Activated T-cell treated with anti-CD3 and anti-CD28 coated beads, Interleukin-2, amount 50 U/mL, for 72 hours (primary cell): ENCODE measurements at regions not wholly inside any gene's neighbourhood (a gene's known extent, or its start where the extent isn't known, plus 50 kb on each side); places are given as distances from the start of the nearest gene placed in this dataset.

Experiments used
- ATAC-seq, 2 donors: fragments of 150-1000 bp; cut with Tn5 transposase; replicated peaks in 1 of 2; 2 replicates each; pipeline ENCODE4 v1.10.0; 2021; ENCODE audit warnings: moderate library complexity in 2 of 2, mild to moderate bottlenecking in 1 of 2
- DNase-seq, 2 donors: peaks; one replicate each; pipeline ENCODE4 v3.0.0; 2021 to 2022; ENCODE audit warnings: mixed read lengths in 1 of 2
- H3K27ac Mint-ChIP-seq: one replicate; pipeline ENCODE4 v1.8.0; 2022; ENCODE audit warnings: mild to moderate bottlenecking, moderate library complexity, mixed read lengths
- H3K27me3 Mint-ChIP-seq: one replicate; pipeline ENCODE4 v1.8.0; 2022; ENCODE audit warnings: low read depth, mixed read lengths
- H3K36me3 Mint-ChIP-seq, 2 donors: one replicate each; pipeline ENCODE4 v1.8.0; 2022; ENCODE audit warnings: mixed read lengths in 2 of 2, mild to moderate bottlenecking in 1 of 2; ENCODE audit not compliant: insufficient read depth in 2 of 2
- H3K4me1 Mint-ChIP-seq: one replicate; pipeline ENCODE4 v1.8.0; 2022; ENCODE audit warnings: low read depth, mixed read lengths
- H3K4me3 Mint-ChIP-seq, 2 donors: one replicate each; pipeline ENCODE4 v1.8.0; 2022; ENCODE audit warnings: mild to moderate bottlenecking in 2 of 2, mixed read lengths in 2 of 2, moderate library complexity in 2 of 2
- H3K9me3 Mint-ChIP-seq, 2 donors: one replicate each; pipeline ENCODE4 v1.8.0; 2022; ENCODE audit warnings: mixed read lengths in 2 of 2

DNA sequence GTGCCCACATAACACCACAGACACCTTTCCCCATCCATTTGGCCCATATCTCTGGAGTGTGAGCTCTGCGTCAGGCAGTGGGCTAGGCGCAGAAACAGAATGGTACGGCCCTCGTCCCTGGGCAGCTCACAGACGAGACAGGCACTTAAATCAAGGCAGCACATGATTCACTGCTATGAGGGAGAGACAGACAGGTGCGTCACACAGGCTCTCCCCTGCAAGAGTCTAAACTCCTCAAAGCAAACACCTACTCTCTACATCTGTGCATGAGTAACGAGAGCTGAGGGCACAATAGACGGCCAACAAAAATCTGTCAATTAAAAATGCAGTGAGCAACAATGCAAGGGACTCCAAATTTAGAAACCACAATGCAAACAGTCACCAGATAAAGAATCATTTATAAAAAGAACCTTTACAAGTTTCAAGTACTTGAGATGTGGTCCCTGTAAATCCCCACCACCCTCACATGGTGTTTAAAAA lies 348.9 kb downstream of the UQCRFS1 start:
- ATAC-seq (no peak), DNase-seq (no peak)
- Mint-ChIP-seq H3K4me3 (no peak overlapping the region), H3K36me3 (no peaks in the 10 kb centered on the region), H3K27ac (no peak overlapping the region), H3K27me3 (no peaks in the 10 kb centered on the region), H3K4me1 (no peaks in the 10 kb centered on the region), H3K9me3 (peaks cover 0 to 1% of the 10 kb centered on the region in 2 donors)

DNA sequence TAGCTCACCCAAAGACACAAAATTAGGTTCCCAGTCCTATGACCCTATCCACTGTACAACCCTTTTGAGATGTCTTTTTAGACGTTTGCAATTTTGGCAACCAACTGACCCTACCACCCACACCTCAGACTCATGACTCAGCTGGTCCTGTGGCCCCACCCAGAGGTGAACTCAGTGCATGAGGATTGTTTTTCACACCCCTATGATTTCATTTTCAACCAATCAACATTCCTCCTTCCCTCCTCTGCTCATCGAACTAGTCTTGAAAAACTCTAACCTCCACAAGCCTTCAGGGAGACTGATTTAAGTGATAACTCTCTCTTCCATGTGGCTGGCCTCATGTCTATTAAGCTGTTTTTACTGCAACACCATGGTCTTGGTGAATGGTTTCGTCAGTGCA lies 350.7 kb downstream of the UQCRFS1 start:
- ATAC-seq = no peak
- no peaks in the 10 kb centered on the region for H3K36me3 Mint-ChIP-seq
- no peaks in the 10 kb centered on the region for H3K9me3 Mint-ChIP-seq
- H3K4me3 Mint-ChIP-seq = no peak overlapping the region
- no peak overlapping the region for H3K27ac Mint-ChIP-seq
- H3K27me3 Mint-ChIP-seq = no peaks in the 10 kb centered on the region
- H3K4me1 Mint-ChIP-seq = no peaks in the 10 kb centered on the region
- DNase-seq = no peak

DNA sequence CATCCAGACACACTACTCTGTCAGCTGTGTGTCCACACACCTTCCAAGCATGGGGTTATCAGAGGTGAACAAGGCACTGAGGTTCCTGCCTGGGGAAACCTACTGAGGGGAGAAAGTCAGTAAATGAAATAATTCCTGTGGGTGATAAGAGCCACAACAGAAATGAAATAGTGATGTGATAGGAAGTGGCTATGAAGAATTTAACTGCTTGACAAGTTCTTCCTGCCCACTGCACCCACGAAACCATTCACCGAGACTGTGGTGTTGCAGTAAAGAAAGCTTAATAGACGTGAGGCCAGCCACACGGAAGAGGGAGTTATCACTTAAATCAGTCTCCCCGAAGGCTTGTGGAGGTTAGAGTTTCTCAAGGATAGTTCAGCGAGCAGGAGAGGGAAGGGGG lies 353.1 kb downstream of the UQCRFS1 start:
- Mint-ChIP-seq H3K9me3 (no peaks in the 10 kb centered on the region), H3K27me3 (no peaks in the 10 kb centered on the region), H3K4me3 (no peak overlapping the region), H3K27ac (no peak overlapping the region), H3K36me3 (peaks cover 0 to 1% of the 10 kb centered on the region in 2 donors), H3K4me1 (no peaks in the 10 kb centered on the region)
- no peak for DNase-seq
- ATAC-seq = no peak

DNA sequence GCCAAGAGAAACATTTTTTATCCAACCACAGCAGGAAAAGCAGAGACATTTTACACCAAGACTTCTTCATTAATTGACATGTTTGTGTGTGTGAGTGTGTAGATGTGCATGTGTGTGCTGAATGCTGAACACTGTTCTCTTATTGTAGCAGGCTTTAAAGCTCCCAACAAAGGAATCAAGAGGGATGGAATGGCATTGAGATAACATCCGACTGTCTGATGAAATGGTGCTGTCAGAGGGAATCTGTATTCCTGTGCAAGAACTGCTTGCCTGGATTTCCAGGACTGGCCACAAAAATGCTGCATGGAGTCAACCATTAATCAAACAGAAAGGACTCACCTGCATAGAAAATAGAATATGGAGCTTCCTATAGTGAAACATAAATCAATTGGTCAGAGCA lies 354.0 kb downstream of the UQCRFS1 start:
- Mint-ChIP-seq H3K27me3 (no peaks in the 10 kb centered on the region), H3K9me3 (peaks cover 0 to 4% of the 10 kb centered on the region in 2 donors), H3K4me1 (no peaks in the 10 kb centered on the region)

DNA sequence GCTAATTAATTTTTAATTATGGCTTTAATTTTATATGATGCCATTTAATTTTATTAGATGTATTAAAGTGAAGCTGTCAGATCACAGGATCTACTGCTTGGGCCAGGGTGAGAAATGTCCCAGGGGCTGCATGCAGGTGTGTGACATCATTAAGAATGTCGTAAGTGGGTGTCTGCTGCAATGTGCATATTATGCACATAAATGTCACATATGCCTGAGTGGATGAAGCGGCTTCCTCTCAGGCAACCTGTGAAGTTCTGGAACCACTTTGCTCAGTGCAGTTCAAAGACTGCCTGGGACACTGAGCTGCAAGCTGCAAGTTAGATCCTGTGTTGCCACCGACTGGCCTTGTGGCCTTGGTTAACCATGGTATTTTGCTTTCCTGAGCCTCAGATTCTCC lies 355.0 kb downstream of the UQCRFS1 start:
- Mint-ChIP-seq H3K36me3 (peaks cover 0 to 1% of the 10 kb centered on the region in 2 donors), H3K4me3 (no peak overlapping the region), H3K9me3 (peaks cover 0 to 6% of the 10 kb centered on the region in 2 donors), H3K4me1 (no peaks in the 10 kb centered on the region), H3K27me3 (no peaks in the 10 kb centered on the region), H3K27ac (no peak overlapping the region)
- no peak for DNase-seq
- no peak for ATAC-seq

More for the DNA sequence above, 354.0 kb downstream of the UQCRFS1 start:
- Mint-ChIP-seq H3K36me3 (peaks cover 0 to 1% of the 10 kb centered on the region in 2 donors), H3K4me3 (no peak overlapping the region), H3K27ac (no peak overlapping the region)
- no peak for ATAC-seq
- DNase-seq = no peak

DNA sequence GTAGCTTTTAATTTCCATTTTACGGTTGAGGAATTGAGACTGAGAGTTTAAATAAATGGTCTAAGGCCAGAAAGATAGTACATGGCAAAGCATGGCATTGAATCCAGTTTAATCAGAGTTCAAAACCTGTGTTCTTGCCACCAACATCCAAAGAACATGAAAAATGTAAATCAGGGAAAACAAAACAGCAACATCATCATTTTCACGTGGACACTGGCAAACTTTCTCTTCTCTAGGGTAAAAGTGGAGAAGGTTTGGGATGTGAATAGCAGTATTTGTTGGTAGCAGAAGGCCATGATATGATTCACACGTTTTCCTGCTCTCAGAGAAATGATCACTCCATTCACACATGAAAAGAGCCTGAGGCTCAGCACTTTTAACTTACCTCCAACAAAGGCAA lies 357.7 kb downstream of the UQCRFS1 start:
- no peak for ATAC-seq
- DNase-seq = no peak
- H3K27ac Mint-ChIP-seq = no peak overlapping the region
- H3K4me1 Mint-ChIP-seq = no peaks in the 10 kb centered on the region
- H3K4me3 Mint-ChIP-seq = no peak overlapping the region
- peaks cover 0 to 1% of the 10 kb centered on the region in 2 donors for H3K36me3 Mint-ChIP-seq
- H3K9me3 Mint-ChIP-seq = peaks cover 0 to 6% of the 10 kb centered on the region in 2 donors
- H3K27me3 Mint-ChIP-seq = no peaks in the 10 kb centered on the region

DNA sequence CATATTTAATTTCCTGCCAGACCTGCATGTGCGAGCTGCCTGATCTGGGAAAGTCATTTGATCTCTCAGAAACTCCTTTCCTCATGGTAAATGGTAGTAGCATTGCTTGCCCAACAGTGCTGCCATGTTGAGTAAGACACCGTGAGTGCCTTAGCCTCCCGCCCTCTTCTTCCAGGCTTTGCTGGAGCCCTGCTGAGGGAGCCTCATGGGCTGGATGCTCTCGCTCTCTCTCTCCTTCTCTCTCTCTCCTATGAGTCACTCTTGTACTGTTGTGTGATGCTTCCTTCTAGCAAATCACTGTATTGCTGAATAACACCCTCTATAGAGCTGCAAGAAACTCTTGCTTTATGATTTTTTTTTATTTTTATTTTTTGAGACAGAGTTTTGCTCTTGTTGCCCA lies 365.5 kb downstream of the UQCRFS1 start:
- H3K27me3 Mint-ChIP-seq = no peaks in the 10 kb centered on the region
- no peak overlapping the region for H3K27ac Mint-ChIP-seq
- no peak overlapping the region for H3K4me3 Mint-ChIP-seq
- H3K4me1 Mint-ChIP-seq = no peaks in the 10 kb centered on the region
- no peak for DNase-seq
- no peak for ATAC-seq
- H3K9me3 Mint-ChIP-seq = peaks cover 0 to 1% of the 10 kb centered on the region in 2 donors
- H3K36me3 Mint-ChIP-seq = no peaks in the 10 kb centered on the region

DNA sequence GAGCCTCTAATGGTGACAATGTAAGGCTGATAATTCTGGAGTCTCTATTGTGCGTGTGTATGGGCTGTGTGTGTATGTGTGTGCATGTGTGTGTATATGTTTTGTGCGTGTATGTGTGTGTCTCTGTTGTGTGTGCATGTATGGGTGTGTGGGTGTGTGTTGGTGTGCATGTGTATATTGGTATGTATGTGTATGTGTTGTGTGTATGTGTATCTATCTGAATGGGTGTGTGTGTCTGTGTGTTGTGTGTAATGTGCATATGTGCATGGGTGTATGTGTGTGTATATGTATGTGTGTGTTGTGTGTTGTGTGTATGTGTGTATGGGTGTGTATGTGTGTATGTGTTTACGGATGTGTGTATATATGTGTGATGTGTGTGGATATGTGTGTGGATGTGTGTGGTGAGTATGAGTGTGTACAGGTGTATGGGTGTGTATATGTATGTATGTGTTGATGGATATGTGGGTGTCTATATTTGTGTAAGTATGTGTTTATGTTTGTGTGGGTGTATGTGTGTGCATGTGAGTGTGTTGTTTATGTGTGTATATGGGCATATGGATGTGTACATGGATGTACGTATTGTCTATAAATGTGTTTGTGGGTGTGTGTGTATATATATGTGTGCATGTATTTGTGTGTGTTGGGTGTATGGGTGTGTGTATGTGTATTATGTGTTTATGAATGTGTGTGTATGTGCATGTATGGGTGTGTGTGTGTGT lies 366.7 kb downstream of the UQCRFS1 start:
- H3K4me1 Mint-ChIP-seq = no peaks in the 10 kb centered on the region
- no peak for DNase-seq
- H3K9me3 Mint-ChIP-seq = peaks cover 0 to 1% of the 10 kb centered on the region in 2 donors
- no peak overlapping the region for H3K4me3 Mint-ChIP-seq
- ATAC-seq = no peak
- H3K27ac Mint-ChIP-seq = no peak overlapping the region
- H3K27me3 Mint-ChIP-seq = no peaks in the 10 kb centered on the region
- H3K36me3 Mint-ChIP-seq = no peaks in the 10 kb centered on the region

DNA sequence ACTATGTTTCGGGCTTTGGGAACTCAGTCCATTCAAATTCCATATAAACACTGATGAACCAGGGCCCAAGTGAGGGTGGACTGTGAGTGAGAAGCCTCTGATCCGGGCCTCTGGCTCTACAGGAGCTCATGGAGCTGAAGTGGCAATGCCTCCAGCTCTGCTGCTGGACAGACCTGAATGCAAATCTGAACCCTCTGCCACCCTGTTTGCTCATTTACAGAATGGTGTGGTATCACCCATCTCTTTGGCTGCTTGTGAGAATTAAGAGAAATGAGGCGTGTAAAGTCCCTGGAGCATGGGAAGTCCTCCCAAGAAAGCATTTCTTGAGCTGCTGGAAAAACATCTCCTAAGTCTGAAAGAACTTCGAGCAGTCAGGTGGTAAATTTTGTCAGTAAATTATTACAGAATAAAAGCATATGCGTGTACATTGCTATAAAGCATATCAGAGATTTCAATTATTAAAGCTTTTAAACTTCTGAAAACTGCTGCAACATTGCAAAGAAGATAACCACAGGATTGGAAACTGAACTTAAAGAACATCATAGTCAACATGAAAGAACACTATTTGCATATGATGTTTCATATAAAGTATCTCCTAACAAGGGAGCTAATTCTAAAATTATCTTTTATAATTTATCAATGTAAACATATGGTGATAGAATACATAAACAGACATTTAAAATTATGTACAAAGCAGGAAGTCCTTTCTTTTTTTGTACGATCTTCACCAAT lies 369.0 kb downstream of the UQCRFS1 start:
- Mint-ChIP-seq H3K4me1 (no peaks in the 10 kb centered on the region), H3K27me3 (no peaks in the 10 kb centered on the region), H3K36me3 (no peaks in the 10 kb centered on the region), H3K9me3 (peaks cover 0 to under 1% of the 10 kb centered on the region in 2 donors), H3K4me3 (no peak overlapping the region), H3K27ac (no peak overlapping the region)
- no peak for DNase-seq
- no peak for ATAC-seq

DNA sequence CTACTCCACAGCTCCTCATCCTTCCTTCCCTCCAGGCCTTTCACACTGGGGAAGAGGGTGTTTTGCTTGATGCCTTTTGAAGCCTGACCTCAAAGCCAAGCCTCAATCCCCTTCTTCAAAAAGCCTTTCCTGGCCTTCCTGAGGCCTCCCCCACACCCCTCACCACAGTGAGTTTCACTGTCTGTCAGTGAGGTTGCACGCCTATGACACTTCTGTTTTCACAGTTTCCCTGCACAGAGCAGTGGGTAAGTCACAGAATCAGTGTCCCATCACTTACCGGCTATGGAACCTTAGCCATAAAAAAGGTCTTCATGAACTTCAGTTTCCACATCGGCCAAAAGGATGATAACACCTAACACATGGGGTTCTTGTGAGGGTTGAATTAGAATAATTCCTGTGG lies 371.4 kb downstream of the UQCRFS1 start:
- Mint-ChIP-seq H3K27me3 (no peaks in the 10 kb centered on the region), H3K4me1 (no peaks in the 10 kb centered on the region), H3K4me3 (no peak overlapping the region), H3K36me3 (no peaks in the 10 kb centered on the region), H3K9me3 (no peaks in the 10 kb centered on the region), H3K27ac (no peak overlapping the region)
- DNase-seq (no peak), ATAC-seq (no peak)

DNA sequence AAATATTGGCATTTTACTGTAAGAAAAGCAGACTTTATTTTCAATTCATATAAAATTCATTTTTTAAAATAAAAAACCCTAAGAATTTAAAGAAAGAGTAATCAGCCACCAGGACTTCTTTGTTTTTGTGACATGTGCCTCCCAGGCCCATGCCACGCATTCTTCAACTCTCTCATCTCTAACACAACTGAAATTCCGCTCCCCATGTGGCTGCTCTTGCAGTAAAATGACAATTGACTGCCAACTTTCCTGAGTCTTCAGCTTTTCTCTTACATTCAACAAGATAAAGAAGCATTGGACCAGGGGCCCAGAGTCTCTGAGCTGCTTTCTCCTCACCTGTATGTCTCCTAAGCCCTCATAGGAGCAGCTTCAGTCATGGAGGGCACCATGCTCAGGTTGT lies 372.1 kb downstream of the UQCRFS1 start:
- Mint-ChIP-seq H3K27ac (no peak overlapping the region), H3K27me3 (no peaks in the 10 kb centered on the region), H3K4me1 (no peaks in the 10 kb centered on the region), H3K36me3 (no peaks in the 10 kb centered on the region), H3K9me3 (no peaks in the 10 kb centered on the region), H3K4me3 (no peak overlapping the region)
- no peak for DNase-seq
- ATAC-seq = no peak

DNA sequence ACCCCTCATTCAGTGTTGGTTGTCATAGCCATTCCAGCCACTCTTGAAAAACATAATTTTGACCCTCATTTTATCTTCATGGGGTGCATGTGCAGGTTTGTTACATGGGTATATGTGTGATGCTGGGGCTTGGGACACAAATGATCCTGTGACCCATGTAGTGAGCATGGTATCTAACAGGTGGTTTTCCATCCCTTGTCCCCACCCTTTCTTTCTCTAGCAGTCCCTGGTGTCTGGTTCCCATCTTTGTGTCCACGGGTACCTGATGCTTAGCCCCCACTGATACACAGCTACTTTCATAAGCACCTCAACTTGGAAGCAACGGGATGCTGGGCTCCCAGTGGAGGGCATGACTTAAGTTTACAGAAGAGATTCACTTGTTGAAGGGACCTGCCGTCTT lies 373.5 kb downstream of the UQCRFS1 start:
- Mint-ChIP-seq H3K9me3 (no peaks in the 10 kb centered on the region), H3K36me3 (no peaks in the 10 kb centered on the region), H3K27me3 (no peaks in the 10 kb centered on the region), H3K4me1 (no peaks in the 10 kb centered on the region), H3K4me3 (no peak overlapping the region), H3K27ac (no peak overlapping the region)
- DNase-seq (no peak), ATAC-seq (no peak)

DNA sequence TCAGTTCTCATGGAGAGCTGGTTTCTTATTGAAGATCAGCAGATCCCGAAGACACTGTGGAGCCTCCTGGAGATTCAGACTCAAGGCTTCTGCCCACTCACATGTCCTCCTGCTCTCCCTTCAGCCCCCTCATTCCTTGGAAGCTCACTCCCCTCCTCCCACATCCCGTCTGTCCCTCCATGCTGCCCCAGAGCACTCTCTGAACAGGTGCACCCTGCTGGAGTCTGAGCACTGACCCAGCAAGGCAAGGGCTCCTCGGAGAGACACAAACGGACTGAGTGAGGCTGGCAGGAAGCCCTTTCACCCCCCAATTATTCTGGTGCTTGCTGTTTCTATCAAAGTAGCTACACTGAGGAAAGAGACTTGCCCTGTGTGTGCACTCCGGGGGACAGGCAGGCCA lies 374.0 kb downstream of the UQCRFS1 start:
- Mint-ChIP-seq H3K9me3 (no peaks in the 10 kb centered on the region), H3K27ac (no peak overlapping the region), H3K27me3 (no peaks in the 10 kb centered on the region), H3K4me1 (no peaks in the 10 kb centered on the region), H3K36me3 (no peaks in the 10 kb centered on the region), H3K4me3 (no peak overlapping the region)
- no peak for ATAC-seq
- DNase-seq = no peak
